ENCODE measurements at regions not wholly inside any gene's neighbourhood (a gene's known extent, or its start where the extent isn't known, plus 50 kb on each side); places are given as distances from the start of the nearest gene placed in this dataset.

DNA sequence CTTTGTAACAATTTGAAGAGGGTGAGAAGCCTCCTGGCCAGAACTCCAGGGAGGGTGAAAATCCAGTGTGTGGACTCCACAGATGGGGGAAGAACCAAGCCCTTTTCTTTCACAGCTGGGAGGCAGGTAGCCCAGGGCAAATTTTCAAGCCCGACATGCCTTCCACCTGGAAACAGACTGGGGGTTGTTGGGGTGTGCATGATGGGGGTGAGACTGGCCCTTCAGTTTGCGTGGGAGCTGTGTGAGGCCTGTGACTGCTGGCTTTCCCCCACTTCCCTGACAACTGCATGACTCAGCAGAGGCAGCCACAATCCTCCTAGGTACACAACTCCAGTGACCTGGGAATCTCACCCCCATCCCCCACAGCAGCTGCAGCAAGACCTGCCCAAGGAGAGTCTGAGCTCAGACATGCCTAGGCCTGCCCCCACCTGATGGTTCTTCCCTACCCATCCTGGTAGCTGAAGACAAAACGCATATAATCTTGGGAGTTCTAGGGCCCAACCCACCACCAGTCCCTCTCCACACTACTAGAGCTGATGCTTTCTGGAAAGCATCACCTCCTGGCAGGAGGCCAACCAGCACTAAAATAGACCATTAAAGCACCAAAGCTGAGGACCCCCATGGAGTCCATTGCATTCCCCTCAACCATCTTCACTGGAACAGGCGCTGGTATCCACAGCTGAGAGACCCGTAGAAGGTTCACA is 445.4 kb downstream of the TFEC start (continued):
- TF ChIP-seq ZNF398 (tag by site-specific recombination; IDR thresholded peaks at IDR 0.05) (peak; percentile 86), ZNF366 (tag by site-specific recombination; conservative IDR thresholded peaks at IDR 0.05) (no peak), ZNF521 (tag by site-specific recombination; IDR thresholded peaks at IDR 0.05) (no peak), ZNF776 (tag by site-specific recombination; IDR thresholded peaks at IDR 0.05; ENCODE audit: borderline replicate concordance) (no peak), ZNF600 (tag by site-specific recombination; IDR thresholded peaks at IDR 0.05) (no peak)

DNA sequence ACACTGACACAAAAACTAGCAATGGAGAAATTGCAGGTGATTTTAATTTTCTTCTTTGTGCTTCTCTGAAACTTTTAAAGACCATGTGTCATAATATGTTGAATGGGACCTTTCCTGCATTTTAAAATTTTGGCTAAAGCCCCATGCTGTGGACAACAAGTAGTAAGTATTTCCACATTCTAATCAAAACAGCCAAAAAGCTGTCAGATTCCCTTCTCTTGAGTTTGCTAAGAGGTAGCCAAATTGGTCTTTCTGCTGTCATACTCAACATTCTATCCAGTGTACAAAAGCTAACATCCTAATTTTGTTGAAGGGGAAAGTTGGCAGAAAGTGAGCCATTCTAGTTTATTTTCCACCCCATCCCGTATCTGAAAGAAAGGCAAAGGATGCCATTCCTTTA is 447.6 kb downstream of the TFEC start:
- ChIA-PET POLR2A (no interaction called here), CTCF (interaction anchor here (0.6 kb wide), 1 partner anchor 366 kb away, joined by 3 read pairs; no protein-coding TSS in a partner anchor)
- H3K27ac ChIP-seq (ENCODE audit: extremely low read depth, low read depth, low read length): no peak overlapping the region
- no peak overlapping the region for H3K4me3 ChIP-seq (ENCODE audit: low read depth, low read length)
- H3K36me3 ChIP-seq (ENCODE audit: control insufficient read depth in 2 of 2, insufficient read depth in 1 of 2, low read length in 2 of 2): no peaks in the 10 kb centered on the region
- H3K4me1 ChIP-seq (ENCODE audit: control insufficient read depth, insufficient read depth, low read length): no peaks in the 10 kb centered on the region; the same call in 1 of the 2 replicates
- no peak for TF ChIP-seq ZNF585B (tag by site-specific recombination; IDR thresholded peaks at IDR 0.05)
- TF ChIP-seq PRDM4 (tag by site-specific recombination; IDR thresholded peaks at IDR 0.05): no peak
- no peak for TF ChIP-seq ZNF548 (tag by site-specific recombination; IDR thresholded peaks at IDR 0.05)
- no peak for TF ChIP-seq TRIM28 (IDR thresholded peaks at IDR 0.05; ENCODE audit: borderline replicate concordance, low read length)
- TF ChIP-seq, protein P1, sequence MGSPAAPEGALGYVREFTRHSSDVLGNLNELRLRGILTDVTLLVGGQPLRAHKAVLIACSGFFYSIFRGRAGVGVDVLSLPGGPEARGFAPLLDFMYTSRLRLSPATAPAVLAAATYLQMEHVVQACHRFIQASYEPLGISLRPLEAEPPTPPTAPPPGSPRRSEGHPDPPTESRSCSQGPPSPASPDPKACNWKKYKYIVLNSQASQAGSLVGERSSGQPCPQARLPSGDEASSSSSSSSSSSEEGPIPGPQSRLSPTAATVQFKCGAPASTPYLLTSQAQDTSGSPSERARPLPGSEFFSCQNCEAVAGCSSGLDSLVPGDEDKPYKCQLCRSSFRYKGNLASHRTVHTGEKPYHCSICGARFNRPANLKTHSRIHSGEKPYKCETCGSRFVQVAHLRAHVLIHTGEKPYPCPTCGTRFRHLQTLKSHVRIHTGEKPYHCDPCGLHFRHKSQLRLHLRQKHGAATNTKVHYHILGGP (tag by site-specific recombination; IDR thresholded peaks at IDR 0.05): no peak
- TF ChIP-seq ZSCAN30 (tag by site-specific recombination; IDR thresholded peaks at IDR 0.05): no peak
- no peak for TF ChIP-seq PRDM1 (tag by site-specific recombination; IDR thresholded peaks at IDR 0.05)
- no peak for TF ChIP-seq ZNF843 (tag by site-specific recombination; IDR thresholded peaks at IDR 0.05)
- H3K9me3 ChIP-seq (ENCODE audit: control insufficient read depth, insufficient read depth, low read depth, low read length): no peaks in the 10 kb centered on the region

- no peaks in the 10 kb centered on the region for H3K36me3 ChIP-seq (ENCODE audit: control insufficient read depth in 2 of 2, insufficient read depth in 1 of 2, low read length in 2 of 2)
- H3K4me3 ChIP-seq (ENCODE audit: low read depth, low read length): no peak overlapping the region
- H3K4me1 ChIP-seq (ENCODE audit: control insufficient read depth, insufficient read depth, low read length): 0 out of 2 replicates have a peak, but pooled peaks cover 2% of the 10 kb centered on the region
- no peak overlapping the region for H3K27ac ChIP-seq (ENCODE audit: extremely low read depth, low read depth, low read length)
- POLR2A ChIA-PET: no interaction called here
- no peaks in the 10 kb centered on the region for H3K9me3 ChIP-seq (ENCODE audit: control insufficient read depth, insufficient read depth, low read depth, low read length)
- CTCF ChIA-PET: interaction anchor here (1.3 kb wide), 1 partner anchor 25 kb away, joined by 3 read pairs; no protein-coding TSS in a partner anchor
- TF ChIP-seq ZNF658 (tag by site-specific recombination; IDR thresholded peaks at IDR 0.05) (no peak), SETDB1 (IDR thresholded peaks at IDR 0.05; ENCODE audit: insufficient read length, low read length) (no peak), ZNF214 (tag by site-specific recombination; IDR thresholded peaks at IDR 0.05; ENCODE audit: borderline replicate concordance) (no peak), ZNF677 (tag by site-specific recombination; IDR thresholded peaks at IDR 0.05) (no peak), ZSCAN4 (tag by site-specific recombination; IDR thresholded peaks at IDR 0.05) (no peak), ZFP41 (tag by site-specific recombination; IDR thresholded peaks at IDR 0.05; ENCODE audit: borderline replicate concordance) (no peak), ZNF155 (tag by site-specific recombination; IDR thresholded peaks at IDR 0.05) (no peak), ZNF48 (tag by site-specific recombination; IDR thresholded peaks at IDR 0.05) (no peak), ZNF146 (tag by site-specific recombination; IDR thresholded peaks at IDR 0.05) (no peak), ZNF341 (tag by site-specific recombination; IDR thresholded peaks at IDR 0.05; ENCODE audit: low read depth) (no peak), ZNF830 (tag by site-specific recombination; IDR thresholded peaks at IDR 0.05; ENCODE audit: low read depth) (no peak), ZNF626 (tag by site-specific recombination; IDR thresholded peaks at IDR 0.05) (no peak), ZNF324 (tag by site-specific recombination; IDR thresholded peaks at IDR 0.05) (no peak)
- TF ChIP-seq, protein P2, sequence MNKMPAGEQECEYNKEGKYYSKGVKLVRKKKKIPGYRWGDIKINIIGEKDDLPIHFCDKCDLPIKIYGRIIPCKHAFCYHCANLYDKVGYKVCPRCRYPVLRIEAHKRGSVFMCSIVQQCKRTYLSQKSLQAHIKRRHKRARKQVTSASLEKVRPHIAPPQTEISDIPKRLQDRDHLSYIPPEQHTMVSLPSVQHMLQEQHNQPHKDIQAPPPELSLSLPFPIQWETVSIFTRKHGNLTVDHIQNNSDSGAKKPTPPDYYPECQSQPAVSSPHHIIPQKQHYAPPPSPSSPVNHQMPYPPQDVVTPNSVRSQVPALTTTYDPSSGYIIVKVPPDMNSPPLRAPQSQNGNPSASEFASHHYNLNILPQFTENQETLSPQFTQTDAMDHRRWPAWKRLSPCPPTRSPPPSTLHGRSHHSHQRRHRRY (tag by site-specific recombination; IDR thresholded peaks at IDR 0.05): no peak
These were observed 452.0 kb downstream of the TFEC start for GRCh38 chr7:115578576-115578975.
